Suprapubic skin (tissue), 4 donors: ENCODE measurements at regions not wholly inside any gene's neighbourhood (a gene's known extent, or its start where the extent isn't known, plus 50 kb on each side); places are given as distances from the start of the nearest gene placed in this dataset.

Source experiments
- DNase-seq, 2 donors: peaks; one replicate each; pipeline ENCODE4 v3.0.0-alpha.2; 2019; ENCODE audit warnings: low spot score in 2 of 2
- H3K27ac ChIP-seq: fragments of 200-600 bp; sonication (generic); one replicate; pipeline ENCODE4 v1.5.1; 2019
- H3K27me3 ChIP-seq: fragments of 200-600 bp; sonication (generic); one replicate; pipeline ENCODE4 v1.5.1; 2019
- H3K36me3 ChIP-seq: fragments of 200-600 bp; sonication (generic); one replicate; pipeline ENCODE4 v1.5.1; 2019
- H3K4me1 ChIP-seq: fragments of 200-600 bp; sonication (generic); one replicate; pipeline ENCODE4 v1.5.1; 2019
- H3K4me3 ChIP-seq: fragments of 200-600 bp; sonication (generic); one replicate; pipeline ENCODE4 v1.5.1; 2019; ENCODE audit warnings: mild to moderate bottlenecking
- H3K9me3 ChIP-seq: fragments of 200-600 bp; sonication (generic); one replicate; pipeline ENCODE4 v1.5.1; 2019
- CTCF ChIP-seq, 2 donors: fragments of 200-600 bp in 1 of 2; fragments of 450-650 bp in 1 of 2; sonication (generic) in 1 of 2; IDR thresholded peaks; one replicate each; pipeline ENCODE4 v1.5.1; 2016 to 2019; ENCODE audit warnings: antibody characterized with exemption in 2 of 2, mild to moderate bottlenecking in 1 of 2, moderate library complexity in 1 of 2
- EP300 ChIP-seq: sonication (generic); formaldehyde crosslinking; IDR thresholded peaks from one replicate; pipeline ENCODE4 v1.6.1; 2017; ENCODE audit warnings: antibody characterized with exemption
- POLR2A ChIP-seq, 2 donors: fragments of 450-650 bp; IDR thresholded peaks; one replicate each; pipeline ENCODE4 v1.6.1; 2017; ENCODE audit warnings: antibody characterized with exemption in 2 of 2, mild to moderate bottlenecking in 2 of 2, moderate library complexity in 2 of 2
- POLR2AphosphoS5 ChIP-seq, 3 donors: sonication (generic); formaldehyde crosslinking; IDR thresholded peaks; one replicate each; pipeline ENCODE4 v1.6.1; 2017; ENCODE audit warnings: antibody characterized with exemption in 3 of 3
- WGBS: methylation state at CpG from one replicate; pipeline ENCODE4 v1.1.5; 2018; 5-methylcytosine and 5-hydroxymethylcytosine counted together

DNA sequence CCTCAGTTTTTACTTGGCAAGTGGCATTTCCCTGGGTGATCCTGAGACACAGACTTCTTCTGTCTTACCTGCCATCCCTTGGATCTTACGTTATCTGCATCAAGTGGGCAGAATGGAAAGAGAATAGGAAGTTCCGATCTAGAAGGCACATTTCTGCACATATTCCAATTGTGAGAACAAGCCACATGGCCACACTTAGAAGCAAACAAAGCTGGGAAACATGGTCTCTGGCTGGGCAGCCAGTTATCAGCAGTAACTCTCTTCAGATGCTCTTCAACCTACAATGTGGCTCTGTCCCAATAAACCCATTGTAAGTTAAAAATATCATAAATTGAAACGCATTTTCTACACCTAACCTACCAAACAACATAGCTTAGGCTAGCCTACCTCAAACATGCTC lies 67.3 kb upstream of the CCN6 start:
- TF ChIP-seq EP300 (no peak), CTCF (IDR thresholded peaks at IDR 0.05) (no peak), POLR2A (IDR thresholded peaks at IDR 0.05) (no peak), POLR2AphosphoS5 (IDR thresholded peaks at IDR 0.05) (no peak)
- no peak for DNase-seq
- H3K27ac ChIP-seq = no peak overlapping the region
- H3K9me3 ChIP-seq = no peaks in the 10 kb centered on the region
- H3K27me3 ChIP-seq = no peaks in the 10 kb centered on the region
- no peaks in the 10 kb centered on the region for H3K36me3 ChIP-seq
- WGBS = 89% methylated on average over 3 of the region's 3 CpGs
- H3K4me1 ChIP-seq = peaks cover 47% of the 10 kb centered on the region
- no peak overlapping the region for H3K4me3 ChIP-seq

DNA sequence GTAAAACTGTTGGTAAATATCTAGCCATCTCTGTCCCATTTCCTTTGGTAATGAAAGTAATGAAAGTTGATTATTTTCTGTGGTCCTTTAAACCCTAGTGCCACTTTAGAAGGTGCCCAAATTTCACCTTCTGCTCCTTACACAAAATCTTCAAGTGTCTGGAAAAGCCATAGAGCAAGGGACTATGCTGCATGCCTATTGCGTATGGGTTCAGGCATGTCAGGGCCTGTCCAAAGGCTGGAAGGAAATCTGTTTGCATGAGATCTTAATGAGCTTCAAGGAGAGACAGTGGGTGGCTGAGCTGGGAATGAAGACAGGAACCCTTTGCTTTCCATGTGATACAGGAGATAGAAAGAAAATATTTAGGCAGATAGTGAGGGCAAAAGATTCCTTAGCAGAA lies 66.6 kb upstream of the CCN6 start:
- TF ChIP-seq POLR2AphosphoS5 (IDR thresholded peaks at IDR 0.05) (no peak), POLR2A (IDR thresholded peaks at IDR 0.05) (no peak), EP300 (no peak), CTCF (IDR thresholded peaks at IDR 0.05) (no peak)
- Histone ChIP-seq H3K9me3 (no peaks in the 10 kb centered on the region), H3K27ac (no peak overlapping the region), H3K4me3 (no peak overlapping the region), H3K36me3 (no peaks in the 10 kb centered on the region), H3K4me1 (peaks cover 42% of the 10 kb centered on the region), H3K27me3 (no peaks in the 10 kb centered on the region)
- DNase-seq = no peak
- 36% methylated on average over 1 of the region's 1 CpG for WGBS

DNA sequence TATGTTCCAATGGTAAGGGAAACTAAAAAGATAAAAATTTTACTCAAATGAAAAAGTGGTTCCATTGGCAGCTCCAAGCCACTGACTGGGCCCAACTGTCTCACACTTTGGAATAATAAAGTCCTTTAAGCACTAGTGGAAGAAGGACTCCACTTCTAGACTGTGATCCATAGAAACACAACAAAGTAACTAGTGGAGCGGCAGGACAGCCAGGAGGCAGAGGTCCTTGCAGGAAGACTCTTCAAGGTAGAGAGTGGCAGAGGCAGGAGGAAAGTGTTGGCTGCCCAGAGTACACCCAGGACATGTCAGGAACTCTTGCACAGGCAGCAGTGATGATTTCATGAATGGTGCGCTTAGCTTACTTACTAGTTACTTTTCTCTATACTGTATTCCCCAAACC lies 65.0 kb upstream of the CCN6 start:
- 91% methylated on average over 2 of the region's 2 CpGs for WGBS
- peaks cover 38% of the 10 kb centered on the region for H3K4me1 ChIP-seq
- DNase-seq = no peak
- H3K27ac ChIP-seq = no peak overlapping the region
- no peak overlapping the region for H3K4me3 ChIP-seq
- no peaks in the 10 kb centered on the region for H3K36me3 ChIP-seq
- H3K9me3 ChIP-seq = no peaks in the 10 kb centered on the region
- TF ChIP-seq POLR2AphosphoS5 (IDR thresholded peaks at IDR 0.05) (no peak), POLR2A (IDR thresholded peaks at IDR 0.05) (no peak), EP300 (no peak), CTCF (IDR thresholded peaks at IDR 0.05) (no peak)
- no peaks in the 10 kb centered on the region for H3K27me3 ChIP-seq

GRCh38 chr6:111989743-111990142 lies 64.2 kb upstream of the CCN6 start:
- no peak overlapping the region for H3K4me3 ChIP-seq
- H3K27ac ChIP-seq = no peak overlapping the region
- no peaks in the 10 kb centered on the region for H3K36me3 ChIP-seq
- WGBS = 91% methylated on average over 2 of the region's 2 CpGs
- TF ChIP-seq EP300 = no peak
- TF ChIP-seq POLR2A (IDR thresholded peaks at IDR 0.05) = no peak
- no peak for TF ChIP-seq CTCF (IDR thresholded peaks at IDR 0.05)
- no peak for TF ChIP-seq POLR2AphosphoS5 (IDR thresholded peaks at IDR 0.05)
- DNase-seq = no peak
- H3K27me3 ChIP-seq = no peaks in the 10 kb centered on the region
- no peaks in the 10 kb centered on the region for H3K9me3 ChIP-seq
- H3K4me1 ChIP-seq = peaks cover 34% of the 10 kb centered on the region

DNA sequence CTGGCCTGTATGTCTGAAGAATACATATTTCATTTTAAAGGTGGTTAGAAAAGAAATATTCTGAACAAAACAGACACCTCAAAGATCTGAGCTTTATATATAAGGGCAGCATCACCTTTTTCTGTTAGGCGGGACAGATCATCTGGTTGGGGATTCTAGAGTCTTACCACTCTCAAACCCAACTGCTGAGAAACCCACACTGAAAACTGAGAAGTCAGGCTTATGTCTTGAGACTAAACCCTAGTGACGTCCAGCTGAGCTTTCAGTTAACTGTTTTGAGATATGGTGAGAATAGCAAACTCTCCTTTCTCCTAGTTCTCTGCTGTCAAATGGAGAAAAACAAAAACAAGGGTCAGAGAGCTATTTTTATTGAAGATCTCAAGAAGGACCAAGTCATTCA lies 63.7 kb upstream of the CCN6 start:
- DNase-seq = no peak
- H3K27me3 ChIP-seq = no peaks in the 10 kb centered on the region
- H3K27ac ChIP-seq = no peak overlapping the region
- no peak overlapping the region for H3K4me3 ChIP-seq
- no peaks in the 10 kb centered on the region for H3K9me3 ChIP-seq
- peaks cover 29% of the 10 kb centered on the region for H3K4me1 ChIP-seq
- 87% methylated on average over 2 of the region's 2 CpGs for WGBS
- no peaks in the 10 kb centered on the region for H3K36me3 ChIP-seq
- TF ChIP-seq EP300 (no peak), POLR2AphosphoS5 (IDR thresholded peaks at IDR 0.05) (no peak), POLR2A (IDR thresholded peaks at IDR 0.05) (no peak), CTCF (IDR thresholded peaks at IDR 0.05) (no peak)
